Activated T-helper 9 cell treated with anti-CD3 and anti-CD28 coated beads, Interleukin-2, amount 50 U/mL, for 16 hours (primary cell): ENCODE measurements at regions not wholly inside any gene's neighbourhood (a gene's known extent, or its start where the extent isn't known, plus 50 kb on each side); places are given as distances from the start of the nearest gene placed in this dataset.
"Not testable (repeated sequence)": the region's sequence is repeated elsewhere in the genome, so short reads cannot be mapped to it uniquely, and the experiment has no call there.

ENCODE experiments used
- DNase-seq: peaks from one replicate; pipeline ENCODE4 v3.0.0-alpha.2; 2020; ENCODE audit warnings: low read depth

DNA sequence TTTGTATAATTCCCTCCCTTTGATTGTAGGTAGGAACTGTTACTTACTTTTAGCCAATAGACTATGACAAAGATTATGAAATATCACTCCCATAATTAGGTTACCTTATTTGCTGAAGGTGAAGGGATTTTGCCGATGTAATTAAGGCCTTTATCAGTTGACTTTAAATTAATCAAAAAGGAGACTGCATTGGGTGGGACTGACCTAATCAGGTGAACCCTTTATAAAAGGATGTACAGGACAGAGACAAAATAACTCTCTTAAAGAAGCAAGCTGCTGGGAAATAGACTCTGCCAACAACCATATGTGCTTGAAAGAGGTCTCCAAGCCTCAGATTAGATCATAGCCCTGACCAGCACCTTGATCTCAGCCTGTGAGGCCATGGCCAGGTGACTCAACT, 167.6 kb downstream of the SOX3 start:
- DNase-seq, result no peak

- DNase-seq, result no peak
Measured at GRCh38 chrX:140318296-140318695, 186.6 kb downstream of the SOX3 start.

- DNase-seq, result no peak
Measured at GRCh38 chrX:140317462-140317861, 187.4 kb downstream of the SOX3 start.

DNA sequence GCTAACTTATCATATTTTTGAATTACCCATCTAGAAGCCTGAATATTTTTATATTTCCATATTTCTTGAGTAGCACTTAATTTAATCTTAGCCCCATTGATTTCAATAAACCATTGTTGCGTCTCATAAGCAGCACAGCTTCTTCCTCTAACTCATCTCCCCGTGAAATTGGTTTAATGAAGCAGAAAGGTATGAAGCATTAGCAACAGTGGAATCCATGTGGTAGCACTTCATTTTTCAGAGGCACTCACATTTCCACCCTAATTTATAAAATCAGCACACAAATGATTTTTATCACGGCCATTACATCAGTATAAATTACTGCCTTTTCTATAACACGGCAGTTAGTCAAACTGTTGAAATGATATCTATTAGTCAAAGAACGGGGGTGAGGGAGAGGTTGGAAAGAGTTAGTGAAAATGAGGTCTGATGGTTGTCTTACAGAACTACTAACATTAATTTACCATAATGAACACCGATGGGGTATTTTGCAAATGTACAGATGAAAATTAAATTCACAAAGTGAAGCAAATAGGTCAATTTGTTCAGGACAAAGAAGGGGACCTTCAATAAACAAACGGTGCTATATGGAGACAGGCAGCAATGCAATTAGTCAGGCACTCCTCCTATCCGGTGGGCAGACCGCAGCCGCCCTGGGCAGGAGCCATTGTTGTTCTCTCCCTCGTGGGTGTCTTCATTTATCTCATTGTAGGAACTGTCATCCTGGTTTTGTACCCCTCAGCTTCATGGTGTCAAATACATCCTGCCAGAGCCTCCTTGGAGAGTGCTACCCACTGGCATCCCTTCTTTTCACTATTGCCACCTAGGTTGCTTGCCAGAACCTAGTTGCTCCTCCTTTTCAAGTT, 205.7 kb downstream of the SOX3 start:
- no peak for DNase-seq

DNA sequence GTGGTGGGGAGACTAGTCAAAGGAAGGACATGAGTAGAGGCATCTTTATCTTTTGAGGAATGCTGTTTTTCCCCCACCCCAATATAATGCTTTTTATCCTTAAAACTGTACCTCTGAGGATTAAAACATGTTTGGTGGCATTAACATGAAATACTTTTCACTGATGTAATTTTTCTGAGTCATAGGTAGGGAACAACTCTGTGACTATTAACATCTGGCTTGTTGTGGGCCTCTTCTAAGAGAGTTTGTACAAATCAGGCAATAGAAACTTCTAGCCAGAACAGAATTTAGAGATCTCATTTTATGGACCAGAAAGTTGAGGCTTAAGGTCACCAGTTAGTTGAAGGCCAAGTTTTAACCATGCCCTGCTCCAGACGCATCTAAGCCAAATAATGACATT, 207.6 kb downstream of the SOX3 start:
- no peak for DNase-seq

DNA sequence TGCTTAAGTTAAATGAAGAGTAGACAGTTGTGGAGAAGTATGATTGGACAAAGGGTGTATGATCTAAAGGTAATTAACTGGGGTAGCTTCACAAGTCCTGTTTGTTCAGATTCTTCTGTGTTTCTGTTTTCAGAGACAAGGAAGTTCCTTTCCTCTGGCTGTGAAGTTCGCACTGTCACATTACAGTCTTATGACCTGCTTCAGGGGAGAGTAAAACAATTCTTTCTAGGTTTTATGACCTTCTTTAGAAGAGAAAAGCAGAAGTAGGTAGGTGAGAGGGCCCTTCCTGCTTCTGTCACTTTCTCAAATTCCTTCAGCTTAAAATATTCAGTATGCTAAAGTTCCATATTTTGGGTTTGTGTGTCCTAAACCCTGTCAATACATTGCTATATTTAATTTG, 211.9 kb downstream of the SOX3 start:
- DNase-seq, result no peak

- no peak for DNase-seq
Measured at GRCh38 chrX:140292188-140292587, 212.7 kb downstream of the SOX3 start.

GRCh38 chrX:140274811-140275525, 229.9 kb downstream of the SOX3 start:
- DNase-seq, result no peak

DNA sequence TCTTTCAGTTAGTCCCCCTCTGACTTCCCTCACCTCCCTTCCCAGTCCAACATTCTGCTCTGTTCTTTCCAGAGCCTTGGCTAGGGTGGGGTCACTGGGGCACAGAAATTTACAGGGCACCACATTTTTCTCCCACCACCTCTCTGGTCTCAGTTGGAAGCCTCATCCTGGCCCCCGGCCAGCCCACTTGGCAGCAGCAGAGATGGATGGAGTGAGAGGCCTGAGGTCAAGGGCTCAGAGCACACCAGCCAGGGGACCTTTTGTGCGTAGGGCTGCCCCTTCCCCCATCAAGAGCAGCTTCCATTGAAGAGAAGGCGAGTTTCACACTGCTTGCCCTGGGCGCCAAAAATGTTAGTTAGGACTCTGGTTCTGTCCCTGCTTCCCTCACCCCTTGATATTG, 230.9 kb downstream of the SOX3 start:
- DNase-seq, result no peak

- DNase-seq, result no peak
Measured at GRCh38 chrX:140250391-140250790, 254.5 kb downstream of the SOX3 start.

DNA sequence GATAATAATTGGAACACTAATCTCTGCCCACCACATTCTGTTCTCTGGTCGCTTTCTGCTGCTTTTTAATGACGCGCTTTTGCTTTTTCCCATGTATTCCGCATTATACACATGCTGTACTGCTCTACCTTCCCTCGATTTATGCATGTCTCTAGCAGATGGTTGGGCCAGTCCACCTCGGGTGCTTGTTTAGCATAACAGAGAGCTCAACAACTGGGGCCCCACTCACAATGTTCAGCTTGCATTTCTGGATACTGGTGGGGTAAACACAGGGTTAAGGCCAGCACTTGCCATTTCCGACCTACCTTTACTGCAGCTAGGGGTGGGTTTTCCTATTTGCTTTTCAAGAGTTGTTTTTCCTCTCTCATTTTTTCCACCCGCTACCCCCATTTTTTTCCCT, 255.8 kb downstream of the SOX3 start:
- DNase-seq, result no peak

DNA sequence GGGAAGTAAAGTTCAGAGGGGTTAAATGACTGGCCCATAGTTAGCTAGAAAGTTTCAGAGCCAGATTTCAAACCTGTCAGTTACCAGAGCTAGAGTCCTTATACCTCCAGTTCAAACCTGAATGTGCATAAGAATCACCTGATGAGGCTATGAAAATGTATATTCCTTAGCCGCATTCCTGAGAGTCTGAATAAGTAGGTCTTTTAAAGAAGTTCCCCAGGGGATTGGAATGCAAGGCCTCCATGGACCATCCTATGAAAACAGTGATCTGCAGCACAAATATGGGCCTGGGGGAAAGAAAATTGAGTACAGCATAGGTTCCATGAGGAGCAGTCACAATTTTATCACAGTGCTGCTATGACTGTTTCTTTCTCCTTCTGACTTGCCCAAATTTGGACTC, 263.9 kb upstream of the CXorf66 start:
- DNase-seq, result no peak

DNA sequence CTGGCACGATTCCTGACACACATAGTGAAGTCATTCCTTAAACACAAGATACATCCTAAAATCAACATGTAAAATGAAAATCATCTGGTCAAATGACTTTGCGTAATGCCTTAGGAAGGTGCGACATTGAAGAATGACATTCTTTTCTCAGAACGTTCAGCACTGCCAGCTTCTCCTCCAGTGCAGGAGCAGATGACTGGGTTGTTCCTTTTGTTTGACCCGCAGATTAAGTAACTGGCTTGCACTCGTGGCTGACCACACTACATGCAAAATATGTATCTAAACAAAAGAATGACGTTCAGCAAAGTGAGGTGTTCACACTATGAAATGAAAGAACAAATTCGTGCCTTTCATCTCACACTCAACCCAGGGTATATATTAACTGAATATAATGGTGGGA, 260.7 kb upstream of the CXorf66 start:
- DNase-seq, result not testable (repeated sequence)

DNA sequence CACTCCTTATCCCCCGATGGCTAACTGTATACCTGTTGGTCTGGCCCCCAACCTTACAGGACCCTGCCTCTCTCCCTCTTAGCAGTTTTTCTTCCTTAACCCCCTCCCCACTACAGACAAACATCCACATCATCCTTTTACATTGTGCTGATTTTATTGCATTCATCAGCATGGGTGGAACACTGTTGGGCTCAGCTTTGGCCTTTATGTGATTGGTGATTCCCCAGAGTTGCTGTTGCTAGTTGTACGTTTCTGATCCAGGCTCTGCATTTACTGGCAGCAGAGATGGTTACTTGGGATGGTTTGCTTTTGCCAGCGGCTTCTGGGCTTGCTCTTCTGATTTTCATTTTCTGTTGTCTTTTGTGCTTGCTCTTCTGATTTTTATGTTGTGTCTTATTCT, 250.6 kb upstream of the CXorf66 start:
- not testable (repeated sequence) for DNase-seq

DNA sequence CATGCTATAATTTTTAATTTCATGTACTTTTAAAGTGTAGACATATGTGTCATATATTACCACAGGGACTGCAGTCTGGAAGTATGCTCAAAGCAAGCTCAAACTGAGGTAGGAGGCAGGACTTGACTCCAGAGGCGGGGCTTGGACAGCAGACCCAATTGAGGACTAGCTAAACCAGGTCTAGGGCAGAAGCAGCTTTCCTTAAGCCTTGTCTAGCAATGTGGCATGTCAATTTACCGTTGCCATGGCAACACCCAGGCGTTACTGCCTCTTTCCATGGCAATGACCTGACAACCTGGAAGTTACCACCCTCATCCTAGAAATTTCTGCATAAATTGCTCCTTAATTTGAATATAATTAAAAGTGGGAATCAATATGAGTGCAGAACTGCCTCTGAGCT, 249.2 kb upstream of the CXorf66 start:
- DNase-seq, result not testable (repeated sequence)

GRCh38 chrX:140206657-140207056, 241.3 kb upstream of the CXorf66 start:
- DNase-seq, result no peak

GRCh38 chrX:140190441-140191108, 225.3 kb upstream of the CXorf66 start:
- no peak for DNase-seq

- no peak for DNase-seq
Measured at GRCh38 chrX:140180585-140180984, 215.3 kb upstream of the CXorf66 start.

GRCh38 chrX:140177821-140178220, 212.5 kb upstream of the CXorf66 start:
- no peak for DNase-seq

- DNase-seq, result no peak
Measured at GRCh38 chrX:140172401-140172800, 207.1 kb upstream of the CXorf66 start.

GRCh38 chrX:140167551-140167950, 202.2 kb upstream of the CXorf66 start:
- DNase-seq, result no peak

DNA sequence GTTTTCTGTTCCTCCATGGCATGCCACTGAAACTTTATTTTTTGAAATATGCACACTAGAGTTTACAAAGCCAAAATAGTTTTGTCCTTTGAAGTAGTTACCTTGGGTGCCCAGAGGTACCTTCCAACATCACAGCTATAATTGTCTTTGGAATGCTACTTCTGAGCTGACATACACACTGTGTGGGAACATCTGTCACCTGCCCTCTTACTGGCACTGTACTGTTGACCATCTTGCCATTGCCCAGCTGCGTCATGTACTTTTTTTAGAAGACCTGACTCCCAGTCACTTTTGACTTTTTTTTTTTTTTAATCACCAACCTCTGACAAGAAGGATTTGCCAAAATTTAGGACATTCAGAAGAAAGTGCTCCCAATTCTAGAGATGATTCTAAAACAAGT, 200.5 kb upstream of the CXorf66 start:
- no peak for DNase-seq

- no peak for DNase-seq
Measured at GRCh38 chrX:140164391-140164790, 199.1 kb upstream of the CXorf66 start.
